Parathyroid adenoma (tissue), 2 donors: ENCODE measurements at regions not wholly inside any gene's neighbourhood (a gene's known extent, or its start where the extent isn't known, plus 50 kb on each side); places are given as distances from the start of the nearest gene placed in this dataset.

ENCODE experiments used
- H2AFZ ChIP-seq: fragments of 300-600 bp; sonication (generic); one replicate; pipeline ENCODE4 v1.7.0; 2017; ENCODE audit warnings: antibody characterized with exemption, mild to moderate bottlenecking
- H3K27ac ChIP-seq: fragments of 300-600 bp; sonication (generic); one replicate; pipeline ENCODE4 v1.7.0; 2017
- H3K27me3 ChIP-seq: fragments of 300-600 bp; sonication (generic); one replicate; pipeline ENCODE4 v1.7.0; 2017; ENCODE audit warnings: low read length; ENCODE audit not compliant: control insufficient read depth, insufficient read depth
- H3K36me3 ChIP-seq: fragments of 300-600 bp; sonication (generic); one replicate; pipeline ENCODE4 v1.7.0; 2017; ENCODE audit warnings: low read length; ENCODE audit not compliant: control insufficient read depth, insufficient read depth
- H3K4me1 ChIP-seq: fragments of 300-600 bp; sonication (generic); one replicate; pipeline ENCODE4 v1.7.0; 2017; ENCODE audit warnings: control low read depth
- H3K4me2 ChIP-seq: fragments of 300-600 bp; sonication (generic); one replicate; pipeline ENCODE4 v1.7.0; 2017; ENCODE audit warnings: low read length
- H3K4me3 ChIP-seq: fragments of 300-600 bp; sonication (generic); one replicate; pipeline ENCODE4 v1.7.0; 2017; ENCODE audit warnings: low read depth, low read length
- H3K79me2 ChIP-seq: fragments of 300-600 bp; sonication (generic); one replicate; pipeline ENCODE4 v1.7.0; 2017; ENCODE audit warnings: control low read depth
- H3K9ac ChIP-seq: fragments of 300-600 bp; sonication (generic); one replicate; pipeline ENCODE4 v1.7.0; 2017; ENCODE audit warnings: mild to moderate bottlenecking
- H3K9me3 ChIP-seq: fragments of 300-600 bp; sonication (generic); one replicate; pipeline ENCODE4 v1.7.0; 2017; ENCODE audit warnings: low read length; ENCODE audit not compliant: control insufficient read depth
- CTCF ChIP-seq: fragments of 300-600 bp; sonication (generic); IDR thresholded peaks from one replicate; pipeline ENCODE4 v1.7.0; 2017; ENCODE audit warnings: antibody characterized with exemption, mild to moderate bottlenecking
- donor health status: primary hyperparathyroidism.

DNA sequence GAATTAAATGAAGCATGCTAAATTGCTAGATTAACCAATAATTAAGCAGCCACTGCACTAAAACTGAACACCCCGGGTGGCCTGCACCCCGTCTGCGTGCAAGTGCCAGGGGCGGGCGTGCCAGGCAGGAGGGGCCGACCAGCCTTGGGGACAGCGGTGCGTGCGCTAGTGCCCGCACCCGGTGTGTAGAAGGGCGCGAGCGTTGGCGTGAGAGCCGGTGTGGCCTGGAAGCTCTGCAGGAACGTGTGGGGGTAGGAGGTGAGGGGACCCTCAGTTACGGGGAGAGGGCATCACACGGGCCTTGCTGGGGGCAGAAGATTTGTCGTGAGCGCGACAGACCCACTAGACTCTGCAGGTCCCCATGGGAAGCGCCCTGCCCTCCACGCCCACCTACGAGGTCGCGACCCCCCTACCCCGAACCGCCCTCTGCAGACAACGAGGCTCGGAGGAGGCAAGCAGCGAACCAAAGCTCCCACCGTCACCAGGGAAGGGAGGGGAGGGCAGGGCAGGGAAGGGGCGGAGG lies 105.8 kb downstream of the FAM53A start:
- H3K27me3 ChIP-seq = no peaks in the 10 kb centered on the region
- H3K4me1 ChIP-seq = no peaks in the 10 kb centered on the region
- no peak for TF ChIP-seq CTCF
- no peak overlapping the region for H3K9ac ChIP-seq
- no peak overlapping the region for H2AFZ ChIP-seq
- no peaks in the 10 kb centered on the region for H3K36me3 ChIP-seq
- no peak overlapping the region for H3K4me3 ChIP-seq
- no peaks in the 10 kb centered on the region for H3K9me3 ChIP-seq
- H3K79me2 ChIP-seq = no peaks in the 10 kb centered on the region
- no peak overlapping the region for H3K4me2 ChIP-seq
- no peak overlapping the region for H3K27ac ChIP-seq

DNA sequence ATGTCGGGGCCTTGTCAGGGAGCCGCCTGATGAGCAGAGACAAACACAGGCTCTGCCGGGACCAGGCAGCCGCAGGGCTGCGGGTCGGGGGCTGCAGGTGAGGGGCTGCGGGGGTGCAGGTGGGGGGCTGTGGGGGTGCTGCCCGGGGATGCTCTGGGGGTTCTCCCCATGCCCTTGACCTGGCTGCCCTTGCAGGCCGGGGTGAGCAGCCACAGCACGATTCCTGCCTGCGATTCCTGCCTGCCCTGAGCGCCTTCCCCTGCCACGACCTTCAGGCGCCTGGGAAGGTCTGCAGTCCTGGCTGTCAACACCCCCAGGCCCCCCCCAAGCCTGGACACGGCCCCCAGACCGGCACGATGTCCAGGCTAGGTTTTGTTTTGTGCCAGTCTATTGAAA lies 106.3 kb downstream of the FAM53A start:
- Histone ChIP-seq H3K4me1 (no peaks in the 10 kb centered on the region), H3K27ac (no peak overlapping the region), H3K27me3 (no peaks in the 10 kb centered on the region), H3K4me2 (no peak overlapping the region), H3K4me3 (no peak overlapping the region), H3K79me2 (no peaks in the 10 kb centered on the region), H2AFZ (no peak overlapping the region), H3K9ac (no peak overlapping the region), H3K36me3 (no peaks in the 10 kb centered on the region), H3K9me3 (no peaks in the 10 kb centered on the region)
- no peak for TF ChIP-seq CTCF

GRCh38 chr4:1576961-1577821 lies 106.9 kb downstream of the FAM53A start:
- Histone ChIP-seq H3K9me3 (no peaks in the 10 kb centered on the region), H3K79me2 (no peaks in the 10 kb centered on the region), H3K4me3 (no peak overlapping the region), H3K36me3 (no peaks in the 10 kb centered on the region), H2AFZ (no peak overlapping the region), H3K27me3 (no peaks in the 10 kb centered on the region), H3K27ac (no peak overlapping the region), H3K4me2 (no peak overlapping the region), H3K4me1 (no peaks in the 10 kb centered on the region), H3K9ac (no peak overlapping the region)
- no peak for TF ChIP-seq CTCF

DNA sequence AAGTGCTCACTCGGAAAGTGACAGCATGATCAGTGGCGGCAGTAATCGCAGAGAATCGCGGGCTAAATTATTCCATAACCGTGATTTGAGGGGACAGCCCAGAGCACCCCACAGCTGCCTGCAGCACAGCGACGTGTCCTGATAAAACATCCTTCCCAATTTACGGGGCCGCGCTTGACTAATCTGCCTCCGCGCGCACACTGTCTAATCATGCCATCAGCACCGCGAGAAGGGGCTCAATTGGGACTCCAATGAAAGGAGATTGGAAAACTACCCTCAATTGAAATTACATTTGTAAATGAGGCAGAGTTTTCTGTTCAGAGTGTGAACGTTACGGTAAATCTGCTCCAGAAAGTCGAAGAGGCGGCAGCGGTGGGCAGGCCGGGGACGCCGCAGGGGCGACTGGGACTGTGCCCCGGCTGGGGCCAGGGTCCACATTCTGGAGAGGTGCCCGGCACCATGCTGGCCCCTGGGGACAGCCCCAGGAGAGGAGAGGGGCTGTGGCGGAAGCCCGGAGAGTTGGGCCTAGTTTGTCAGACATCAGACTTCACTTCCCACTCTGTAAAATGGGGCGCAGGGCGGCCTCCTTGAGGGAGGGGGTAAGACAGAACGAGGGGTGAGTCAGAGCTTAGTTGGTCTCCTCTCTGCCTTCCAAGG lies 107.7 kb downstream of the FAM53A start:
- Histone ChIP-seq H3K36me3 (no peaks in the 10 kb centered on the region), H3K4me1 (no peaks in the 10 kb centered on the region), H3K27ac (no peak overlapping the region), H3K79me2 (no peaks in the 10 kb centered on the region), H3K9ac (no peak overlapping the region), H3K4me2 (no peak overlapping the region), H3K27me3 (no peaks in the 10 kb centered on the region), H3K9me3 (no peaks in the 10 kb centered on the region), H3K4me3 (no peak overlapping the region), H2AFZ (no peak overlapping the region)
- no peak for TF ChIP-seq CTCF
